ENCODE measurements at regions not wholly inside any gene's neighbourhood (a gene's known extent, or its start where the extent isn't known, plus 50 kb on each side); places are given as distances from the start of the nearest gene placed in this dataset.

GRCh38 chr2:152875701-152876695, 157.6 kb downstream of the ARL6IP6 start:
- TF ChIP-seq CTCF (IDR thresholded peaks at IDR 0.05), result no peak
- no peak for TF ChIP-seq EZH2 (IDR thresholded peaks at IDR 0.05; ENCODE audit: borderline replicate concordance, insufficient read depth, low read depth, low read length, poor library complexity, severe bottlenecking)
